PFSK-1 (cell line): ENCODE measurements at regions not wholly inside any gene's neighbourhood (a gene's known extent, or its start where the extent isn't known, plus 50 kb on each side); places are given as distances from the start of the nearest gene placed in this dataset.

Experiments
- FOXP2 ChIP-seq: optimal IDR thresholded peaks from 2 replicates; pipeline ENCODE3; 2011; ENCODE audit warnings: borderline replicate concordance, control low read depth, inconsistent platforms; ENCODE audit not compliant: insufficient read depth; ENCODE audit errors: extremely low read length, extremely low read depth
- POLR2AphosphoS5 ChIP-seq: IDR thresholded peaks from 2 replicates; pipeline ENCODE4 v1.6.1; 2012; ENCODE audit warnings: low read depth, mild to moderate bottlenecking, control low read depth, low read length, moderate library complexity
- SIN3A ChIP-seq: IDR thresholded peaks from 2 replicates; pipeline ENCODE4 v1.6.1; 2012; ENCODE audit warnings: mild to moderate bottlenecking, low read length, moderate library complexity, borderline replicate concordance; ENCODE audit not compliant: insufficient read depth
- TAF1 ChIP-seq: IDR thresholded peaks from 2 replicates; pipeline ENCODE4 v1.6.1; 2012; ENCODE audit warnings: low read length, control low read depth, borderline replicate concordance; ENCODE audit not compliant: insufficient read depth
- TF ChIP-seq, protein P1 (sequence below), 2 experiments: IDR thresholded peaks; 2 replicates each; pipeline versions ENCODE4 v1.6.1 to v1.8.0; 2011 to 2012; ENCODE audit warnings: low read depth in 2 of 2, low read length in 2 of 2, control low read depth in 1 of 2, inconsistent platforms in 1 of 2, mild to moderate bottlenecking in 1 of 2, moderate library complexity in 1 of 2; ENCODE audit not compliant: insufficient read depth in 1 of 2

- no peak for TF ChIP-seq FOXP2
- no peak for TF ChIP-seq POLR2AphosphoS5
- TF ChIP-seq SIN3A, result no peak
- no peak for TF ChIP-seq TAF1
- TF ChIP-seq, protein P1, sequence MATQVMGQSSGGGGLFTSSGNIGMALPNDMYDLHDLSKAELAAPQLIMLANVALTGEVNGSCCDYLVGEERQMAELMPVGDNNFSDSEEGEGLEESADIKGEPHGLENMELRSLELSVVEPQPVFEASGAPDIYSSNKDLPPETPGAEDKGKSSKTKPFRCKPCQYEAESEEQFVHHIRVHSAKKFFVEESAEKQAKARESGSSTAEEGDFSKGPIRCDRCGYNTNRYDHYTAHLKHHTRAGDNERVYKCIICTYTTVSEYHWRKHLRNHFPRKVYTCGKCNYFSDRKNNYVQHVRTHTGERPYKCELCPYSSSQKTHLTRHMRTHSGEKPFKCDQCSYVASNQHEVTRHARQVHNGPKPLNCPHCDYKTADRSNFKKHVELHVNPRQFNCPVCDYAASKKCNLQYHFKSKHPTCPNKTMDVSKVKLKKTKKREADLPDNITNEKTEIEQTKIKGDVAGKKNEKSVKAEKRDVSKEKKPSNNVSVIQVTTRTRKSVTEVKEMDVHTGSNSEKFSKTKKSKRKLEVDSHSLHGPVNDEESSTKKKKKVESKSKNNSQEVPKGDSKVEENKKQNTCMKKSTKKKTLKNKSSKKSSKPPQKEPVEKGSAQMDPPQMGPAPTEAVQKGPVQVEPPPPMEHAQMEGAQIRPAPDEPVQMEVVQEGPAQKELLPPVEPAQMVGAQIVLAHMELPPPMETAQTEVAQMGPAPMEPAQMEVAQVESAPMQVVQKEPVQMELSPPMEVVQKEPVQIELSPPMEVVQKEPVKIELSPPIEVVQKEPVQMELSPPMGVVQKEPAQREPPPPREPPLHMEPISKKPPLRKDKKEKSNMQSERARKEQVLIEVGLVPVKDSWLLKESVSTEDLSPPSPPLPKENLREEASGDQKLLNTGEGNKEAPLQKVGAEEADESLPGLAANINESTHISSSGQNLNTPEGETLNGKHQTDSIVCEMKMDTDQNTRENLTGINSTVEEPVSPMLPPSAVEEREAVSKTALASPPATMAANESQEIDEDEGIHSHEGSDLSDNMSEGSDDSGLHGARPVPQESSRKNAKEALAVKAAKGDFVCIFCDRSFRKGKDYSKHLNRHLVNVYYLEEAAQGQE (IDR thresholded peaks at IDR 0.05; ENCODE audit: insufficient read depth in 1 of 2, low read depth in 2 of 2, low read length in 2 of 2), result no peak
Observed at GRCh38 chr14:98908050-98908449, 363.9 kb downstream of the BCL11B start.

DNA sequence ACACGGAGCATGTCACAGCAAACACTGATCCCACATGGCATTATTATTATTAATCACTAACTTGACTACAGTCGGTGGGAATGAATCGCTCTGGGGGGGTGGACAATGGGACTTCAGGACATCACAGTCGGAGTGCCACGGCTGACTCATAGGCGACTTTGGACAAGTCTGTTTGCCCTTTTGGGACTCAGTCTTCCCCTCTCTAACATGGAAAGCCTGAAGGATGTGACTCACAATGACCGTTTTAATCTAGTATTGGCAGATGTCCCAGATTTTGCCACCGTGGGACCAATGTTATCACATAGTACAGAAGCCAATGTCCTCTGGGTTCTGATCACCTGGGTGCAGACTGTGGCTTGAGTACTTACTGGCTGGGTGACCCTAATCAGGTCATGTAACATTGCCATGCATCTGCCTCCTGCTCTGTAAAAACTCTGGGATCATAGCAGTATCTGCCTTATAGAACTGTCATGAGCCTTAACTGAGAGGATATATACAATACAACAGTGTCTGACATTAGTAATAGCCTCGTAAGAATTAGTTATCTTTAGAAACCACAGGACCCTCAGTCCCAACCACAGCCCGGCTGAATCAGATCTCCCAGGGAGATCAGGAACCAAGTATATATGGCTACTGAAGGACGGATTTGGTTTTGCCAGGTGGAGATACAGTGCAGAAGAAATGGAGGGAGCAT, 362.6 kb downstream of the BCL11B start:
- TF ChIP-seq SIN3A (no peak), POLR2AphosphoS5 (no peak), TAF1 (no peak), FOXP2 (no peak)
- TF ChIP-seq, protein P1 (IDR thresholded peaks at IDR 0.05; ENCODE audit: insufficient read depth in 1 of 2, low read depth in 2 of 2, low read length in 2 of 2), result no peak

- TF ChIP-seq, protein P1 (IDR thresholded peaks at IDR 0.05; ENCODE audit: insufficient read depth in 1 of 2, low read depth in 2 of 2, low read length in 2 of 2), result no peak
- no peak for TF ChIP-seq FOXP2
Observed at GRCh38 chr14:98910061-98910460, 361.9 kb downstream of the BCL11B start.

GRCh38 chr14:98912655-98913054, 359.3 kb downstream of the BCL11B start:
- no peak for TF ChIP-seq FOXP2
- TF ChIP-seq, protein P1 (IDR thresholded peaks at IDR 0.05; ENCODE audit: insufficient read depth in 1 of 2, low read depth in 2 of 2, low read length in 2 of 2), result no peak
- TF ChIP-seq TAF1, result no peak
- no peak for TF ChIP-seq SIN3A
- TF ChIP-seq POLR2AphosphoS5, result no peak

- TF ChIP-seq SIN3A (no peak), POLR2AphosphoS5 (no peak), TAF1 (no peak), FOXP2 (no peak)
- TF ChIP-seq, protein P1 (IDR thresholded peaks at IDR 0.05; ENCODE audit: insufficient read depth in 1 of 2, low read depth in 2 of 2, low read length in 2 of 2), result no peak
Observed at GRCh38 chr14:98913967-98914650, 357.9 kb downstream of the BCL11B start.
